CD4-positive, alpha-beta memory T cell (primary cell): ENCODE measurements at regions not wholly inside any gene's neighbourhood (a gene's known extent, or its start where the extent isn't known, plus 50 kb on each side); places are given as distances from the start of the nearest gene placed in this dataset.
A peak's percentile ranks its signal among the peaks of the same experiment; 100 is the strongest.

Experiments used
- CTCF ChIA-PET: fragments of 350-600 bp; sonication (Branson Sonifier 250); formaldehyde crosslinking; loops from one replicate; lab custom pipeline; 2021; ENCODE audit warnings: inconsistent platforms; ENCODE audit not compliant: partially characterized antibody; lab: Charles Lee
- POLR2A ChIA-PET: fragments of 350-600 bp; sonication (Branson Sonifier 250); formaldehyde crosslinking; loops from one replicate; lab custom pipeline; 2021; ENCODE audit not compliant: partially characterized antibody; lab: Charles Lee
- DNase-seq, 5 donors: peaks; one replicate each; pipeline versions ENCODE4 v3.0.0 to v3.0.0-alpha.2; 2020 to 2022; ENCODE audit warnings: mixed read lengths in 1 of 5
- H3K27ac ChIP-seq: one replicate; pipeline ENCODE4 v1.7.0; 2013; ENCODE audit warnings: low read depth, low read length
- H3K27me3 ChIP-seq: 2 replicates; pipeline ENCODE4 v1.7.0; 2013; ENCODE audit warnings: mild to moderate bottlenecking, low read length, moderate library complexity; ENCODE audit not compliant: insufficient read depth
- H3K36me3 ChIP-seq: 2 replicates; pipeline ENCODE4 v1.7.0; 2013; ENCODE audit warnings: mild to moderate bottlenecking, low read length, moderate library complexity; ENCODE audit not compliant: insufficient read depth
- H3K4me1 ChIP-seq: 2 replicates; pipeline ENCODE4 v1.7.0; 2013; ENCODE audit warnings: mild to moderate bottlenecking, low read length, moderate library complexity; ENCODE audit not compliant: insufficient read depth
- H3K4me3 ChIP-seq, 2 donors: one replicate each; pipeline ENCODE4 v1.7.0; 2013; ENCODE audit warnings: low read length in 2 of 2, mild to moderate bottlenecking in 1 of 2
- H3K9me3 ChIP-seq, 2 donors: one replicate each; pipeline ENCODE4 v1.7.0; 2013; ENCODE audit warnings: low read length in 2 of 2, control low read depth in 1 of 2; ENCODE audit not compliant: control insufficient read depth in 1 of 2
- H3K27ac Mint-ChIP-seq, 7 donors: one replicate each; pipeline ENCODE4 v1.8.0; 2020 to 2021; ENCODE audit warnings: mixed read lengths in 7 of 7, mild to moderate bottlenecking in 6 of 7, inconsistent platforms in 3 of 7, moderate library complexity in 3 of 7
- H3K27me3 Mint-ChIP-seq, 2 donors: one replicate each; pipeline ENCODE4 v1.8.0; 2020 to 2021; ENCODE audit warnings: mixed read lengths in 2 of 2
- H3K36me3 Mint-ChIP-seq, 2 donors: one replicate each; pipeline ENCODE4 v1.8.0; 2020 to 2021; ENCODE audit warnings: mixed read lengths in 2 of 2, inconsistent platforms in 1 of 2, mild to moderate bottlenecking in 1 of 2
- H3K4me1 Mint-ChIP-seq, 4 donors: one replicate each; pipeline ENCODE4 v1.8.0; 2020 to 2021; ENCODE audit warnings: mixed read lengths in 4 of 4, mild to moderate bottlenecking in 1 of 4
- H3K4me3 Mint-ChIP-seq, 8 donors: one replicate each; pipeline ENCODE4 v1.8.0; 2020 to 2021; ENCODE audit warnings: mixed read lengths in 8 of 8, mild to moderate bottlenecking in 7 of 8, moderate library complexity in 6 of 8, inconsistent platforms in 3 of 8
- H3K9me3 Mint-ChIP-seq, 8 donors: one replicate each; pipeline ENCODE4 v1.8.0; 2020 to 2021; ENCODE audit warnings: mixed read lengths in 8 of 8, mild to moderate bottlenecking in 5 of 8, inconsistent platforms in 3 of 8, moderate library complexity in 1 of 8
- intact Hi-C: fragments of 100-400 bp; cut with micrococcal nuclease; formaldehyde crosslinking; loops from one replicate; pipeline ENCODE4 v1.15.1; 2023

DNA sequence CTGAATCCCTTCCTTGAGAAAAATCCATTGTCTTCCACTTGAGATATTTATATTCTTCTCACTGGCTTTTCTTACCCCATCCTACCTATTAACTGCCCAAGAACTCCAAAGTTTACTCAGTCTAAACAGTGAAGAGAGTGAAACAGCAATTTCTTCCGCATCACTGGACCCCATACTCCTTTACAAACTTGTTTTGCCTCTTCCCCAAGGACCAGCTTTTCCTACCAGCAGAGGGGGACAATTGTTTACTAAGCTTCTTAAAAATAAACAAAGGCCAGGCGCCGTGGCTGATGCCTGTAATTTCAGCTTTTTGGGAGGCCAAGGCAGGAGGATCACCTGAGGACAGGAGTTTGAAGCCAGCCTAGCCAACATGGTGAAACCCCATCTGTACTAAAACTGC lies 52.0 kb downstream of the LRATD1 start:
- no peaks in the 10 kb centered on the region for H3K4me1 ChIP-seq
- Mint-ChIP-seq H3K4me1 (no peaks in the 10 kb centered on the region), H3K9me3 (peaks cover 0 to 8% (median 4%) of the 10 kb centered on the region in 8 donors), H3K4me3 (no peak overlapping the region), H3K27ac (no peak overlapping the region), H3K27me3 (no peaks in the 10 kb centered on the region), H3K36me3 (no peaks in the 10 kb centered on the region)
- H3K27me3 ChIP-seq: no peaks in the 10 kb centered on the region
- no peak overlapping the region for H3K27ac ChIP-seq
- no peaks in the 10 kb centered on the region for H3K9me3 ChIP-seq
- H3K36me3 ChIP-seq: no peaks in the 10 kb centered on the region
- POLR2A ChIA-PET: no interaction called here
- intact Hi-C loops: no loop called here
- no peak overlapping the region for H3K4me3 ChIP-seq
- no peak for DNase-seq
- CTCF ChIA-PET: no interaction called here

DNA sequence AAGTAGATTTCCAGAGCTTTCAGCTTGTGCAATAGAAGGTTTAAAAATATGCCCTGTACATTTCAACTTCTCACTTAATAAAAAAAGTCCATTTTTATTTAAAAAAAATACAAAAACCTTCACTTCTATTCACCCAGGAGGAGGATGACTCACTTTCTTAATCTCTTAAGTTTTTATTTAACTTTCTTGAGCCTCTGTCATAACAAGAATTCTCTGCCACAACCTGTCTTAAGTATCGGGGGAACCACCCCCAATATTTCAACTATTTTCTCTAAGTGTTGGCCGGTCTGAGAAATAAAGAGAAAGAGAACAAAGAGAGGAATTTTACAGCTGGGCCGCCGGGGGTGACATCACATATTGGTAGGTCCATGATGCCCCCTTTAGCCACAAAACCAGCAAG lies 58.4 kb downstream of the LRATD1 start:
- Mint-ChIP-seq H3K4me3 (no peak overlapping the region), H3K27me3 (no peaks in the 10 kb centered on the region), H3K36me3 (no peaks in the 10 kb centered on the region), H3K27ac (no peak overlapping the region), H3K9me3 (peaks cover 0 to 29% (median 16%) of the 10 kb centered on the region in 8 donors), H3K4me1 (no peaks in the 10 kb centered on the region)
- no peaks in the 10 kb centered on the region for H3K9me3 ChIP-seq
- intact Hi-C loops: no loop called here
- no peak overlapping the region for H3K4me3 ChIP-seq
- ChIA-PET CTCF (no interaction called here), POLR2A (no interaction called here)
- no peaks in the 10 kb centered on the region for H3K27me3 ChIP-seq
- no peak for DNase-seq
- H3K36me3 ChIP-seq: no peaks in the 10 kb centered on the region
- H3K27ac ChIP-seq: no peak overlapping the region
- H3K4me1 ChIP-seq: no peaks in the 10 kb centered on the region

DNA sequence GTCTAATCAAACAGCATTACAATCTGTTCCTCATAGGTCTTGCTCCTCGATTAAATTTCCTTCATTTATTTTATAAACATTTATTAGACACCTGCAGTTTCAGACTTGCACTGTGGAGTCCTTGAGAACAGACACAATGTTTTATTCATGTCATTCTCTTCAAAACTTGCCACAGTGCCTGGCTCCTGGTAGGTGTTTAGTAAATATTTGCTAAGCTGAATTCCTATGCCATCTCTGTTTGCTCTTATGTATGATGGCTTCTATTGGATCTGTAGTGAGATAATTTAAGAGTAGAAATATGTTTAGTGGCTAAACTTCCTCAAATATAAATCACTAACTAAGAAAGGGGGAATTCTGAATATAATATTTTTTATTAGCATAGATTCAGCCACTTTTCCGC lies 61.4 kb downstream of the LRATD1 start:
- H3K27ac ChIP-seq: no peak overlapping the region
- intact Hi-C loops: no loop called here
- no peaks in the 10 kb centered on the region for H3K4me1 Mint-ChIP-seq

DNA sequence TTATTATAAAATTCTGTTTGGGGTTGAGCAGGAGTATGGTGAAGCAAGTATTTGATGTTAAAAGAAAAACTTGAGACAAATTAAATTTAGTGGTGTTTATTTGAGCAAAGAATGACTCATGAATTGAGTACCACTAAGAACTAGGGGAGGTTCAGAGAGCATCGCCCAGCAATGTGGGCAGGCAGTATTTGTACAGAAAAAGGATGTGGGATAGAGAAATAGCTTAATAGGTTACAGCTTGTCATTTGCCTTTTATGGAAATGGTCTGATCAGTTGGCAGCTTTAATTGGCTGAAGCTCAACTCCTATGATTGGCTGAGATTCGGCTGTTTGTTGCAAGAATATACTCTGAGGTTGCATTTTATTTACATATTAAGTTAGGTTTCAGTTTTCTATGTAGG lies 68.2 kb downstream of the LRATD1 start:
- Histone ChIP-seq H3K4me3 (no peak overlapping the region), H3K27me3 (no peaks in the 10 kb centered on the region), H3K36me3 (no peaks in the 10 kb centered on the region), H3K4me1 (no peaks in the 10 kb centered on the region), H3K9me3 (no peaks in the 10 kb centered on the region), H3K27ac (no peak overlapping the region)
- POLR2A ChIA-PET: no interaction called here
- intact Hi-C loops: no loop called here
- H3K4me3 Mint-ChIP-seq: peak overlapping the region in 1 of 8 donors; percentile 3
- H3K9me3 Mint-ChIP-seq: peaks cover 0 to 7% (median under 1%) of the 10 kb centered on the region in 8 donors
- H3K27me3 Mint-ChIP-seq: no peaks in the 10 kb centered on the region
- no peak for DNase-seq
- H3K27ac Mint-ChIP-seq: no peak overlapping the region
- no peaks in the 10 kb centered on the region for H3K4me1 Mint-ChIP-seq
- CTCF ChIA-PET: no interaction called here
- H3K36me3 Mint-ChIP-seq: no peaks in the 10 kb centered on the region

More for the DNA sequence above, 61.4 kb downstream of the LRATD1 start:
- no peaks in the 10 kb centered on the region for H3K9me3 ChIP-seq
- POLR2A ChIA-PET: no interaction called here
- Mint-ChIP-seq H3K36me3 (no peaks in the 10 kb centered on the region), H3K27ac (no peak overlapping the region), H3K4me3 (no peak overlapping the region), H3K27me3 (no peaks in the 10 kb centered on the region), H3K9me3 (peaks cover 0 to 26% (median 15%) of the 10 kb centered on the region in 8 donors)
- CTCF ChIA-PET: no interaction called here
- H3K27me3 ChIP-seq: no peaks in the 10 kb centered on the region
- H3K4me3 ChIP-seq: no peak overlapping the region
- no peak for DNase-seq
- no peaks in the 10 kb centered on the region for H3K4me1 ChIP-seq
- H3K36me3 ChIP-seq: no peaks in the 10 kb centered on the region

DNA sequence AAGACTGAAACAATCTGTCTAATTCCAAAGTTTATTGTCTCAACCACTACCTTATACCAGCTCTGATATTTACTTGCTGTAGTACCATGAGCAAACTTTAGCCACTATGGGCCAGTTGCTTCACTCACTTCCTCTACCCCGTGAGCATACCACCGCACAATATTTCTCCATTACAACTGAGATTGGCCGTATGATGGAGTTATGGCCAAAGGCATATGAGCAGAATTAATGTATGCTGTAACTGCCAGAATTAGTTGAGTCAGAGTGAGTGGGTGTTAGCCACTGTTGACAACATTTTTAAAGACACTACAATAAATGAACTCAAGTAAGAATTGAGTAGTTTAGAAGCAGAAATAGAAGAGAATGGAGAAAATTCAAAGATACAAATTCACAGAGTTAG lies 69.7 kb downstream of the LRATD1 start:
- Histone ChIP-seq H3K9me3 (no peaks in the 10 kb centered on the region), H3K27me3 (no peaks in the 10 kb centered on the region), H3K27ac (no peak overlapping the region), H3K36me3 (no peaks in the 10 kb centered on the region), H3K4me1 (no peaks in the 10 kb centered on the region), H3K4me3 (no peak overlapping the region)
- intact Hi-C loops: no loop called here
- Mint-ChIP-seq H3K27ac (no peak overlapping the region), H3K36me3 (no peaks in the 10 kb centered on the region), H3K4me3 (no peak overlapping the region), H3K27me3 (peaks cover 0 to 1% of the 10 kb centered on the region in 2 donors), H3K4me1 (no peaks in the 10 kb centered on the region), H3K9me3 (peaks cover 0 to 7% (median 0%) of the 10 kb centered on the region in 8 donors)
- no peak for DNase-seq
- ChIA-PET CTCF (no interaction called here), POLR2A (no interaction called here)

DNA sequence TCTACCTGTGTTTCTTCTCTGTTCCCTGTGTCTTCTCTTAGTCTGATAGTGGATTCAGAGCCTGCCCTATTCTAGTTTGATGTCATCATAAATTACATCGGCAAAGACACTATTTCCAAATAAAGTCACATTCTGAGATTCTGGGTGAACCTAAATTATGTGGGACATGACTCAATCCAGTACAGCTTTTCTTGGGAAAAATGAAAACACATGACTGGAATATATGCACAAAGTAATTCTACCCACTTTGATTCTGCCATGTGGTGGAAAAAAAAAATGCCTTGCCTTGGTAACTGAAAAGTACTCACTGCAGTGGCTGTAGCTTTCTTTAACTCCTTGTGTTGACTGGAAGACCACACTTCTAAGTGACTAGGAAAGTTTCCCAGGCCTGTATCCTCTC lies 73.7 kb downstream of the LRATD1 start:
- no peak overlapping the region for H3K27ac ChIP-seq
- H3K27ac Mint-ChIP-seq: no peak overlapping the region
- DNase-seq: no peak
- POLR2A ChIA-PET: no interaction called here
- H3K36me3 Mint-ChIP-seq: no peaks in the 10 kb centered on the region
- intact Hi-C loops: no loop called here
- H3K4me1 Mint-ChIP-seq: no peaks in the 10 kb centered on the region
- H3K9me3 ChIP-seq: no peaks in the 10 kb centered on the region
- CTCF ChIA-PET: no interaction called here
- no peaks in the 10 kb centered on the region for H3K27me3 ChIP-seq
- no peak overlapping the region for H3K4me3 ChIP-seq
- H3K9me3 Mint-ChIP-seq: peaks cover 0 to 6% (median 0%) of the 10 kb centered on the region in 8 donors
- no peak overlapping the region for H3K4me3 Mint-ChIP-seq
- no peaks in the 10 kb centered on the region for H3K4me1 ChIP-seq
- H3K36me3 ChIP-seq: no peaks in the 10 kb centered on the region
- H3K27me3 Mint-ChIP-seq: peaks cover 0 to 1% of the 10 kb centered on the region in 2 donors

DNA sequence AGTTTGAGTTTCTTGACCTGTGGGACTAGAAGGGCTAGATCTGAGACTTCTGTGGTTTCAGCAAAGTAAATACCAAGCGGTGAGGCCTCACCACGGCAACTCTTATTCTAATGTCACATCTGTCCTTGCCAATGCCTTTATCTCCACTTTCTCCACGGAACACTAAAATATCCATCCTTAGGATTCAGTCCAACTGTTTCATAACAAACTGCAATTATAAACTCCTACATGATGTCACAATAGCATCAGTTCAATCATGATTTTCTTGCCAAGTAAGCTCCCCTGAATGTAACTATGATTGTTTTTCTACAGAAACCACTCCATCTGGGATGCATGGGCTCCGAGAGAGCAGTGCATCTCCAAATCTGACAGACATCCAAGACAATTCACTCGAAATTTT lies 79.6 kb downstream of the LRATD1 start:
- Histone ChIP-seq H3K4me1 (no peaks in the 10 kb centered on the region), H3K36me3 (no peaks in the 10 kb centered on the region), H3K27ac (no peak overlapping the region), H3K4me3 (no peak overlapping the region), H3K27me3 (no peaks in the 10 kb centered on the region), H3K9me3 (no peaks in the 10 kb centered on the region)
- H3K36me3 Mint-ChIP-seq: no peaks in the 10 kb centered on the region
- H3K4me3 Mint-ChIP-seq: no peak overlapping the region
- H3K27ac Mint-ChIP-seq: no peak overlapping the region
- peaks cover 0 to 6% (median 0%) of the 10 kb centered on the region in 8 donors for H3K9me3 Mint-ChIP-seq
- no peaks in the 10 kb centered on the region for H3K27me3 Mint-ChIP-seq
- intact Hi-C loops: no loop called here
- POLR2A ChIA-PET: no interaction called here
- no peak for DNase-seq
- H3K4me1 Mint-ChIP-seq: no peaks in the 10 kb centered on the region
- CTCF ChIA-PET: no interaction called here

DNA sequence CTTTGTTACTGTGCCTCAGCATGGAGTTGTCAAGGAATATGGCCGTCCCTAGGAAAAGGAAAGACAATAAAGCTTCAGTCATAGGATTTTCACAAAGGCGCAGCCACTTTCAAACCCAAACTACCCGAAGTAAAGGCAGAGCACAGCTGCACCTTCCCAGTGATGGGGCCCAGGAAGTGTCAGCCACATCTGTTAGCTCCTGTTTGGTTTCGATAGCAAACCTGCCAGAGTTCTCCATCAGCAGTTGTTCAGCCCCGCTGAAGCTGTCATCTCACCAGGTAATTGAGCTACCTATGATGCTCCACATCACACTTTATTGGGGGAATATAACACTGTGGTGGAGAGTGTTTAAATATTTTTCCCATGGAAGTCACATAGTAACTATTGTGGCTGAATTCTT lies 80.7 kb downstream of the LRATD1 start:
- no peaks in the 10 kb centered on the region for H3K4me1 ChIP-seq
- H3K27ac ChIP-seq: no peak overlapping the region
- intact Hi-C loops: no loop called here
- Mint-ChIP-seq H3K36me3 (no peaks in the 10 kb centered on the region), H3K4me3 (no peak overlapping the region), H3K4me1 (no peaks in the 10 kb centered on the region), H3K27ac (no peak overlapping the region), H3K9me3 (peaks cover 0 to 6% (median under 1%) of the 10 kb centered on the region in 8 donors), H3K27me3 (peaks cover 0 to 2% of the 10 kb centered on the region in 2 donors)
- no peak overlapping the region for H3K4me3 ChIP-seq
- H3K36me3 ChIP-seq: no peaks in the 10 kb centered on the region
- DNase-seq: no peak
- CTCF ChIA-PET: no interaction called here
- H3K27me3 ChIP-seq: no peaks in the 10 kb centered on the region
- POLR2A ChIA-PET: no interaction called here
- H3K9me3 ChIP-seq: no peaks in the 10 kb centered on the region
